GM20000 (cell line): ENCODE measurements at regions not wholly inside any gene's neighbourhood (a gene's known extent, or its start where the extent isn't known, plus 50 kb on each side); places are given as distances from the start of the nearest gene placed in this dataset.
"Not testable (repeated sequence)": the region's sequence is repeated elsewhere in the genome, so short reads cannot be mapped to it uniquely, and the experiment has no call there.

Experiments
- DNase-seq: peaks from one replicate; pipeline ENCODE4 v3.0.0; 2012; ENCODE audit warnings: low spot score
- TF ChIP-seq, protein P1 (sequence below): IDR thresholded peaks from 2 replicates; pipeline ENCODE4 v1.5.1; 2012; ENCODE audit warnings: mild to moderate bottlenecking, control low read depth; ENCODE audit errors: extremely low read depth, missing control alignments

DNA sequence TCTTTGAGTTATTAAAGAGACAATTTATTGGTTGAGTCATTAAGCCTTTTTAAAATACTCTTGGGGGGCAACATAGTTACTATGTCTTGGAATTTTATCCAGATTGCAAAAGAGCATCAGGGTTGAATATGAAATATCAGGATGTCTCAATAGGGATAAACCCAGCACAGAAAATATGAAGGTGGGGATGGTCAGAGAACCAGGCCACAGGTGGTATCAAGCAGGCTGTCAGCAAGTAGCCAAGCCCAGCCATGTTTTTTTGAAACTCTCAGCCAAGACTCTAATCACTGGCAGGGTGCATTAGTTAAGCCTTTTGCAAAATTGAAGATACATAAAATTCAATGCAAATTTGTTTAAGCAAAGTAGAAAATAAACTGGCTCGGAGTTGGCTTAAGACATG lies 468.9 kb downstream of the DTWD2 start:
- DNase-seq, result no peak
- TF ChIP-seq, protein P1, sequence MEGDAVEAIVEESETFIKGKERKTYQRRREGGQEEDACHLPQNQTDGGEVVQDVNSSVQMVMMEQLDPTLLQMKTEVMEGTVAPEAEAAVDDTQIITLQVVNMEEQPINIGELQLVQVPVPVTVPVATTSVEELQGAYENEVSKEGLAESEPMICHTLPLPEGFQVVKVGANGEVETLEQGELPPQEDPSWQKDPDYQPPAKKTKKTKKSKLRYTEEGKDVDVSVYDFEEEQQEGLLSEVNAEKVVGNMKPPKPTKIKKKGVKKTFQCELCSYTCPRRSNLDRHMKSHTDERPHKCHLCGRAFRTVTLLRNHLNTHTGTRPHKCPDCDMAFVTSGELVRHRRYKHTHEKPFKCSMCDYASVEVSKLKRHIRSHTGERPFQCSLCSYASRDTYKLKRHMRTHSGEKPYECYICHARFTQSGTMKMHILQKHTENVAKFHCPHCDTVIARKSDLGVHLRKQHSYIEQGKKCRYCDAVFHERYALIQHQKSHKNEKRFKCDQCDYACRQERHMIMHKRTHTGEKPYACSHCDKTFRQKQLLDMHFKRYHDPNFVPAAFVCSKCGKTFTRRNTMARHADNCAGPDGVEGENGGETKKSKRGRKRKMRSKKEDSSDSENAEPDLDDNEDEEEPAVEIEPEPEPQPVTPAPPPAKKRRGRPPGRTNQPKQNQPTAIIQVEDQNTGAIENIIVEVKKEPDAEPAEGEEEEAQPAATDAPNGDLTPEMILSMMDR, result no peak

DNA sequence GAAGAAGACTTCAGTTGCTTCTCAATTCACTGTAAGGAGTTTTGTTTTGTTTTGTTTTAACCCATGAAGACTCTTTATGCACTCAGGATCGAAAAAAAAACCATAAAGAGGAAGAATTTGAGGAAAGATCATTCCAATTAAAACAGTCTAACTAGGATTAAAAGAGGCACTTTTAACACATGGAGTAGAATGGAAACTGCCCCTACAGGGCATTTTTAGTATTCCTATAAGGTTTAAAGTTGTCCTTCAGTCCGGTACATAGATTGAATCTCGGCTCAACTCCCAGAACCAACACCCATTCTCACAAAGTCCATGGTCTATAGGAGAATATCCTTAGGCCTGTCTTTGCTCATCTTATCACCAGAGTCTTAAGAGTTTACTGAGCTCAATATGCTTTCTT lies 469.6 kb downstream of the DTWD2 start:
- TF ChIP-seq, protein P1, result no peak
- no peak for DNase-seq

DNA sequence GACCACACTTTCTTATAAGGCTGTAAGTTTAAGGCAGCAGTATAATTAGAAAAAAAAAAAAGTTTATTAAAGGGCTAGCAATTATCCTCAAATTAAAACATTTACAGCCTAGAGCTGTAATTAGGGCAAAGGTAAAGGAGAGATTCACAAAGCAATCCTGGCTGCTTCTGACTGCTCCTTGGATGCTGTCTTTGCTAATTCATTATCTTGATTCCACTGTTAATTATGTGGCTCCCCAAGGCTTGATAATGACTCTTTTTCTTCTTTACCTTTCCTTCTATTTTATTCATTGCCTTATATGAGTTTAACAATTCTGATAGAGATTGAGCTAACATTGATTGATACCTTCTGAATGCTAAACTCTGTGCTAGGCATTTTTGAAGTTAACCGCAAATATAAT lies 476.5 kb downstream of the DTWD2 start:
- no peak for DNase-seq
- TF ChIP-seq, protein P1, result no peak

DNA sequence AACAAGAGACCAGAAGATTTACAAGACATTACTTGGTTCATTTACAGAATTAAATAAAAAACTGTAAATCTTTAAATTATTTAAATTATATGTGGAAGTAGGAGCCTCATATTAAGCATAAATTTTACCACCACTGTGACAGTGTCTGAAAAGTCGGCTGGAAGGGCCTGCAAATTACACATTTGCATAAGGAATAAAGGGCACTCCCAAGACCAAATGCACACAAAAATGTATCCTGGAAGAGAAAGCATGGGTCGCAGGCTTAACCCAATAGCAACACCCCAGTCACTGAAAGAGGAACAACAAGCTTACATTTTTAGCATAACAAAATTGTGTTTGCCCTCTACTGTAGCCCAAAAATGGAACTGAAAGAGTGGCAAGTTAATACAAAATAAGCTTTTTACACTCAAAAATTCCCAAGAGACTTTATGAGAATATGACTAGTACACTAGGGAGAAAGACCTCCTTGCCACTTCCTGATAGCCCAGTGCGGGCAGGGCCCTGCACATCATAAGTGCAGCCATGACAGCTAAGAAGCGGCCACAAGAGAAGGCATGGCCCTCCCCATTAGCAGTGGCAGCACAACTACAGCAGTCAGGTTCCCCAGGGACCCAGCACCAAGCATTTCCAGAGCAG lies 482.0 kb downstream of the DTWD2 start:
- TF ChIP-seq, protein P1, result no peak
- DNase-seq, result peak; percentile 14

DNA sequence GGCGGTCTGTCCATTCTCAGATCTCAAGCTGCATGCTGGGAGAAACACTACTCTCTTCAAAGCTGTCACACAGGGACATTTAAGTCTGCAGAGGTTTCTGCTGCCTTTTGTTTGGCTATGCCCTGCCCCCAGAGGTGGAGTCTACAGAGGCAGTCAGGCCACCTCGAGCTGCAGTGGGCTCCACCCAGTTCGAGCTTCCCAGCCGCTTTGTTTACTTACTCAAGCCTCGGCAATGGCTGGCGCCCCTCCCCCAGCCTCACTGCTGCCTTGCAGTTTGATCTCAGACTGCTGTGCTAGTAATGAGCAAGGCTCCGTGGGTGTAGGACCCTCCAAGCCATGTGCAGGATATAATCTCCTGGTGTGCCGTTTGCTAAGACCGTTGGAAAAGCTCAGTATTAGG lies 486.1 kb downstream of the DTWD2 start:
- DNase-seq, result not testable (repeated sequence)

DNA sequence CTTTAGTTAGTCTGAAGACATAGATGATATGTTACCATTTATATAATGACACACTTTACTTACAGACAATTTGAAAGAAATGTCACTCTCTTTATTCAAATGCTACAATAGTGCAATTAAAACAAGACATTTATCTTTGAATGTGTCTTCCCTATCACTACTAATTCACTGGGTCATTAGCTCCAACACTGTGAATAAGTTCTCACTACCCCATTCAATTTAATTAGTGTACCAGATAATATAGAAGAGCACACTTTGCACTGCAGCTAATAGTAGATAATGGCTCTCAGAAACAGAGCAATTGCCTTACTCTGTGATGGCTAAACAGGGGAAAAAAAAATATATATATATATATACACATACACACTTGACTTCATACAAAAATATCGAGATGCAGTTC lies 497.0 kb downstream of the DTWD2 start:
- no peak for DNase-seq
- TF ChIP-seq, protein P1, result no peak

DNA sequence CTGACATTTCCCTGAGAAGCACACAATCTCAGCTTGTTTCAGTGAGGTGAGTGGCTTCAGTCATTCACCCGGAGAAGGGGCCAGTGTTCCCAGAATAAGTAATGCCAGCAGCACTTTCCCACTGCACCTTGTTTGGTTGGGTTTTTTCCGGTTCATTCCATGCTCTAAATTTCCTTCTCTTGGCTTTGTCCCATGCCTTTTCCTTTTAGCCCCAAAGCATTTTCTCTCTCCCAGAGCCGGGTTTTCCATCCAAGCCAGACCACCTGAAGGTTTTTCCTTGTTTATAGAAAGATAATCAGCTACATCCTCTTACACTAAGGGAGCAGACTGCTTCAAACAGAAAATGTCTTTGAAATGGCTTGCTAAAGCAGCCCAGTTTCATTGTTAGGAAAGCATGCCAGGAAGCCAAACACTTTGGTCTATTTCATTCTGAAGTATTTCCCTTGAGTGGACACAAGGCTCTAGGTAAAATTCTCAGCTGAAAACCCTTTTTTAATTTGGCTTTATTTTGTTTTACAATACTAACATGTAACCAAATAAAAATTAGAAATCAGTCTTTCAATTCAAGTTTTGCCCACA lies 501.6 kb downstream of the DTWD2 start:
- DNase-seq, result no peak
- TF ChIP-seq, protein P1, result no peak

DNA sequence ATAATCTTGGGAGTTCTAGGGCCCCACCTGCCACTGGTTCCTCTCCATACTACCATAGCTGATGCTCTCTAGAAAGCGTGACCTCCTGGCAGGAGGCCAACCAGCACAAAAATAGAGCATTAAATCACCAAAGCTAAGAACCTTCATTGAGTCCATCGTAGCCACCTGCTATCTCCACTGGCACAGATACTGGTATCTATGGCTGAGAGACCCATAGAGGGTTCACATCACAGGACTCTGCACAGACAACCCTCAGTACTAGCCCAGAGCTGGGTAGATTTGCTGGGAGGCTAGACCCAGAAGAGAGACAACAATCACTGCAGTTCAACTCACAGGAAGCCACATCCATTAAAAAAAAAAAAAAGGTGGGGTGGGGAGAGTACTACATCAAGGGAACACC lies 509.1 kb downstream of the DTWD2 start:
- TF ChIP-seq, protein P1, result no peak
- no peak for DNase-seq
